H1 (cell line): ENCODE measurements at regions not wholly inside any gene's neighbourhood (a gene's known extent, or its start where the extent isn't known, plus 50 kb on each side); places are given as distances from the start of the nearest gene placed in this dataset.
"Not testable (repeated sequence)": the region's sequence is repeated elsewhere in the genome, so short reads cannot be mapped to it uniquely, and the experiment has no call there.

ENCODE experiments used
- CTCF ChIA-PET: fragments of 300-600 bp; sonication (Branson Sonifier 250); formaldehyde crosslinking; loops from one replicate; lab custom pipeline; 2021; ENCODE audit not compliant: partially characterized antibody; lab: Charles Lee
- POLR2A ChIA-PET: fragments of 300-600 bp; sonication (Branson Sonifier 250); formaldehyde crosslinking; loops from one replicate; lab custom pipeline; 2021; ENCODE audit warnings: inconsistent platforms; ENCODE audit not compliant: partially characterized antibody; lab: Charles Lee
- DNase-seq, 2 experiments: peaks; one replicate each; pipeline versions ENCODE4 v3.0.0 to v3.0.0-alpha.2; 2010 to 2022; ENCODE audit warnings: low spot score in 2 of 2, low read depth in 1 of 2, mixed read lengths in 1 of 2
- FAIRE-seq: peaks from 2 replicates; lab custom pipeline; 2011; peaks lifted over from hg19 to GRCh38; lab: Jason Lieb, UNC
- H2AFZ ChIP-seq: 2 replicates; pipeline ENCODE4 v1.8.1; 2012; ENCODE audit warnings: low read length, inconsistent platforms
- H2AK5ac ChIP-seq: 2 replicates; pipeline ENCODE4 v1.6.1; 2013; ENCODE audit warnings: low read depth, low read length
- H2BK120ac ChIP-seq: replicated peaks from 2 replicates; pipeline ENCODE3; 2013; ENCODE audit warnings: low read depth, low read length, inconsistent platforms
- H2BK12ac ChIP-seq: 2 replicates; pipeline ENCODE4 v1.6.1; 2013; ENCODE audit warnings: low read depth, low read length
- H2BK15ac ChIP-seq: 2 replicates; pipeline ENCODE4 v1.6.1; 2013; ENCODE audit warnings: low read length
- H2BK20ac ChIP-seq: 2 replicates; pipeline ENCODE4 v1.6.1; 2013; ENCODE audit warnings: low read length
- H2BK5ac ChIP-seq: 2 replicates; pipeline ENCODE4 v1.6.1; 2013; ENCODE audit warnings: low read depth, low read length
- H3K14ac ChIP-seq: 2 replicates; pipeline ENCODE4 v1.6.1; 2013; ENCODE audit warnings: inconsistent platforms; ENCODE audit not compliant: insufficient read length
- H3K18ac ChIP-seq: 2 replicates; pipeline ENCODE4 v1.6.1; 2013; ENCODE audit warnings: low read length; ENCODE audit errors: extremely low read depth
- H3K23ac ChIP-seq: 2 replicates; pipeline ENCODE4 v1.6.1; 2013; ENCODE audit warnings: inconsistent platforms; ENCODE audit not compliant: insufficient read length
- H3K23me2 ChIP-seq: 2 replicates; pipeline ENCODE4 v1.6.1; 2013; ENCODE audit warnings: low read depth, low read length
- H3K27ac ChIP-seq: 2 replicates; pipeline ENCODE4 v1.6.1; 2011; ENCODE audit warnings: low read depth, low read length, inconsistent platforms
- H3K27me3 ChIP-seq, 4 experiments: replicated peaks in 1 of 4; 1 replicate in 1 of 4; 2 replicates in 3 of 4; pipeline versions ENCODE4 v1.6.1 to v1.8.1; 2011 to 2013; ENCODE audit warnings: low read length in 3 of 4, mild to moderate bottlenecking in 3 of 4, inconsistent platforms in 2 of 4, mixed read lengths in 2 of 4, moderate library complexity in 1 of 4; ENCODE audit not compliant: control insufficient read depth in 3 of 4, insufficient read depth in 3 of 4; ENCODE audit errors: extremely low read depth in 1 of 4
- H3K36me3 ChIP-seq, 4 experiments: 2 replicates each; pipeline versions ENCODE4 v1.6.1 to v1.8.1; 2011 to 2013; ENCODE audit warnings: mild to moderate bottlenecking in 4 of 4, low read length in 3 of 4, moderate library complexity in 2 of 4, control low read depth in 1 of 4, inconsistent platforms in 1 of 4; ENCODE audit not compliant: insufficient read depth in 4 of 4, control insufficient read depth in 2 of 4
- H3K4ac ChIP-seq: replicated peaks from 2 replicates; pipeline ENCODE3; 2013; ENCODE audit warnings: low read length, low read depth, mixed read lengths, inconsistent platforms; ENCODE audit not compliant: insufficient read length
- H3K4me1 ChIP-seq, 4 experiments: replicated peaks in 1 of 4; 1 replicate in 1 of 4; 2 replicates in 3 of 4; pipeline versions ENCODE4 v1.6.1 to v1.8.1; 2011 to 2013; ENCODE audit warnings: low read length in 3 of 4, inconsistent platforms in 2 of 4, mixed read lengths in 1 of 4; ENCODE audit not compliant: insufficient read depth in 4 of 4, control insufficient read depth in 3 of 4
- H3K4me2 ChIP-seq, 2 experiments: 2 replicates each; pipeline versions ENCODE4 v1.6.1 to v1.8.1; 2011 to 2013; ENCODE audit warnings: low read depth in 2 of 2, low read length in 2 of 2, control low read depth in 1 of 2, inconsistent platforms in 1 of 2, mild to moderate bottlenecking in 1 of 2; ENCODE audit not compliant: insufficient read depth in 1 of 2
- H3K4me3 ChIP-seq, 4 experiments: fragments of 200-600, 300-600 bp in 1 of 4; sonication (generic), shearing (Covaris generic), sonication (Bioruptor Twin) in 1 of 4; 2 replicates each; pipeline versions ENCODE4 v1.5.1 to v1.8.1; 2011 to 2016; ENCODE audit warnings: low read length in 4 of 4, low read depth in 3 of 4, control low read depth in 2 of 4, inconsistent platforms in 2 of 4, mild to moderate bottlenecking in 2 of 4, mixed read lengths in 1 of 4, moderate library complexity in 1 of 4; ENCODE audit not compliant: insufficient read depth in 2 of 4; ENCODE audit errors: extremely low read depth in 1 of 4
- H3K56ac ChIP-seq: replicated peaks from 2 replicates; pipeline ENCODE3; 2013; ENCODE audit warnings: low read depth, mild to moderate bottlenecking, mixed read lengths, low read length, inconsistent platforms; ENCODE audit not compliant: insufficient read length
- H3K79me1 ChIP-seq: 2 replicates; pipeline ENCODE4 v1.6.1; 2013; ENCODE audit warnings: low read depth, low read length, control low read depth
- H3K79me2 ChIP-seq, 2 experiments: 2 replicates each; pipeline versions ENCODE4 v1.6.1 to v1.8.1; 2012 to 2013; ENCODE audit warnings: low read length in 2 of 2, mild to moderate bottlenecking in 2 of 2, inconsistent platforms in 1 of 2; ENCODE audit not compliant: insufficient read depth in 2 of 2, control insufficient read depth in 1 of 2
- H3K9ac ChIP-seq, 4 experiments: replicated peaks in 1 of 4; 1 replicate in 1 of 4; 2 replicates in 3 of 4; pipeline versions ENCODE4 v1.6.1 to v1.8.1; 2011 to 2013; ENCODE audit warnings: low read depth in 3 of 4, low read length in 3 of 4, control low read depth in 2 of 4, mild to moderate bottlenecking in 2 of 4, moderate library complexity in 2 of 4, inconsistent platforms in 1 of 4; ENCODE audit errors: extremely low read depth in 1 of 4
- H3K9me3 ChIP-seq, 2 experiments: 2 replicates each; pipeline versions ENCODE4 v1.6.1 to v1.8.1; 2012 to 2013; ENCODE audit warnings: mild to moderate bottlenecking in 2 of 2, moderate library complexity in 2 of 2, control low read depth in 1 of 2, inconsistent platforms in 1 of 2, low read depth in 1 of 2, low read length in 1 of 2, mixed read lengths in 1 of 2; ENCODE audit not compliant: insufficient read depth in 2 of 2
- H4K20me1 ChIP-seq, 2 experiments: replicated peaks in 1 of 2; 2 replicates each; pipeline versions ENCODE3 to v1.8.1; 2011 to 2013; ENCODE audit warnings: inconsistent platforms in 2 of 2, low read length in 2 of 2, mild to moderate bottlenecking in 1 of 2; ENCODE audit not compliant: insufficient read depth in 2 of 2, control insufficient read depth in 1 of 2
- H4K5ac ChIP-seq: 2 replicates; pipeline ENCODE4 v1.6.1; 2013; ENCODE audit warnings: low read length, low read depth, mixed read lengths, inconsistent platforms; ENCODE audit not compliant: insufficient read length
- H4K8ac ChIP-seq: 2 replicates; pipeline ENCODE4 v1.8.0; 2013; ENCODE audit warnings: mild to moderate bottlenecking, moderate library complexity, low read length, inconsistent platforms; ENCODE audit not compliant: insufficient read depth; ENCODE audit errors: extremely low read depth
- H4K91ac ChIP-seq: replicated peaks from 2 replicates; pipeline ENCODE3; 2013; ENCODE audit warnings: low read length, mixed read lengths, inconsistent platforms; ENCODE audit not compliant: insufficient read length
- WGBS, 2 experiments: shearing (Covaris generic) in 1 of 2; methylation state at CpG; one replicate each; pipeline versions ENCODE4 v1.1.6 to v1.1.7; 2013 to 2015; ENCODE audit warnings: low lambda C conversion rate in 2 of 2, mixed read lengths in 2 of 2, inconsistent platforms in 1 of 2, low coverage in 1 of 2, missing lambda C conversion rate in 1 of 2; ENCODE audit not compliant: insufficient replicate concordance in 2 of 2, insufficient coverage in 1 of 2, insufficient read length in 1 of 2; ENCODE audit errors: extremely low coverage in 1 of 2, missing lambda C conversion rate in 1 of 2; 5-methylcytosine and 5-hydroxymethylcytosine counted together

GRCh38 chr3:165917938-165918656, 80.9 kb upstream of the BCHE start:
- H3K27me3 ChIP-seq, FAIRE-seq, H3K23ac ChIP-seq, H3K4me1 ChIP-seq, H4K91ac ChIP-seq, H2BK12ac ChIP-seq, H3K27ac ChIP-seq, H3K36me3 ChIP-seq, H3K4me3 ChIP-seq, H3K18ac ChIP-seq, H3K4me2 ChIP-seq, H4K5ac ChIP-seq, H3K9ac ChIP-seq, H3K56ac ChIP-seq, H4K20me1 ChIP-seq, DNase-seq, H4K8ac ChIP-seq, H3K79me2 ChIP-seq, H3K4ac ChIP-seq, H3K14ac ChIP-seq, H3K9me3 ChIP-seq, H3K23me2 ChIP-seq, H2BK5ac ChIP-seq, H2AFZ ChIP-seq, H2BK15ac ChIP-seq, POLR2A ChIA-PET, H3K79me1 ChIP-seq, H2AK5ac ChIP-seq, H2BK20ac ChIP-seq, H2BK120ac ChIP-seq: not testable (repeated sequence)
- WGBS, 2 experiments: 100% methylated on average over 8 of the region's 24 CpGs; no CpG with 5 or more reads in 1 of the 2 experiments
- CTCF ChIA-PET: interaction anchor here (1.2 kb wide), 1 partner anchor 63 kb away, joined by 3 read pairs; no protein-coding TSS in a partner anchor

DNA sequence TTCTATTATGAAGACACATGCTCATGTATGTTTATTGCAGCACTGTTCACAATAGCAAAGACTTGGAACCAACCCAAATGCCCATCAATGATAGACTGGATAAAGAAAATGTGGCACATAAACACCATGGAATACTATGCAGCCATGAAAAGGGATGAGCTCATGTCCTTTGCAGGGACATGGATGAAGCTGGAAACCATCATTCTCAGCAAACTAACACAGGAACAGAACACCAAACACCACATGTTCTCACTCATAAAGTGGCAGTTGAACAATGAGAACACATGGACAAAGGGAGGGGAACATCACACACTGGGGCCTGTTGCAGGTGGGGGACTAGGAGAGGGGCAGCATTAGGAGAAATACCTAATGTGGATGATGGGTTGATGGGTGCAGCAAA, 77.9 kb upstream of the BCHE start:
- H4K8ac ChIP-seq, DNase-seq: not testable (repeated sequence)

More for the DNA sequence above, 77.9 kb upstream of the BCHE start:
- H3K4me1 ChIP-seq, FAIRE-seq, POLR2A ChIA-PET, H2BK15ac ChIP-seq, H3K14ac ChIP-seq, H3K4me2 ChIP-seq, H4K20me1 ChIP-seq, H3K23ac ChIP-seq, H3K36me3 ChIP-seq, H3K18ac ChIP-seq, H3K79me1 ChIP-seq, H3K9ac ChIP-seq, H2BK20ac ChIP-seq, H4K5ac ChIP-seq, H2AFZ ChIP-seq, H4K91ac ChIP-seq, H3K9me3 ChIP-seq, H3K27me3 ChIP-seq, H2BK12ac ChIP-seq, H2BK120ac ChIP-seq, CTCF ChIA-PET, H3K27ac ChIP-seq, H2AK5ac ChIP-seq, H3K79me2 ChIP-seq, H3K4ac ChIP-seq, H2BK5ac ChIP-seq, H3K23me2 ChIP-seq, H3K56ac ChIP-seq, H3K4me3 ChIP-seq: not testable (repeated sequence)
